GM12873 (cell line): ENCODE measurements at regions not wholly inside any gene's neighbourhood (a gene's known extent, or its start where the extent isn't known, plus 50 kb on each side); places are given as distances from the start of the nearest gene placed in this dataset.

Source experiments
- CTCF ChIP-seq: IDR thresholded peaks from 2 replicates; pipeline ENCODE4 v1.5.1; 2012; ENCODE audit warnings: low read depth, mild to moderate bottlenecking, moderate library complexity, low read length, control low read depth; ENCODE audit not compliant: insufficient read depth; ENCODE audit errors: missing control alignments

GRCh38 chr21:34192646-34193285 lies 119.4 kb downstream of the MRPS6 start:
- TF ChIP-seq CTCF = no peak

GRCh38 chr21:34195335-34195734 lies 122.0 kb downstream of the MRPS6 start:
- TF ChIP-seq CTCF = no peak

GRCh38 chr21:34196996-34197395 lies 123.6 kb downstream of the MRPS6 start:
- no peak for TF ChIP-seq CTCF

- no peak for TF ChIP-seq CTCF
Measured at GRCh38 chr21:34197561-34197960, 124.2 kb downstream of the MRPS6 start.

GRCh38 chr21:34198231-34199120 lies 125.1 kb downstream of the MRPS6 start:
- no peak for TF ChIP-seq CTCF

GRCh38 chr21:34199121-34199910 lies 125.9 kb downstream of the MRPS6 start:
- TF ChIP-seq CTCF = no peak
